AG09319 (cell line): ENCODE measurements at regions not wholly inside any gene's neighbourhood (a gene's known extent, or its start where the extent isn't known, plus 50 kb on each side); places are given as distances from the start of the nearest gene placed in this dataset.

Source experiments
- DNase-seq: peaks from one replicate; pipeline ENCODE4 v3.0.0-alpha.2; 2010; ENCODE audit warnings: low read depth; ENCODE audit errors: extremely low read depth
- TF ChIP-seq, protein P1 (sequence below): IDR thresholded peaks from 2 replicates; pipeline ENCODE4 v1.5.1; 2011; ENCODE audit warnings: low read depth, mild to moderate bottlenecking, inconsistent platforms, low read length, moderate library complexity

DNA sequence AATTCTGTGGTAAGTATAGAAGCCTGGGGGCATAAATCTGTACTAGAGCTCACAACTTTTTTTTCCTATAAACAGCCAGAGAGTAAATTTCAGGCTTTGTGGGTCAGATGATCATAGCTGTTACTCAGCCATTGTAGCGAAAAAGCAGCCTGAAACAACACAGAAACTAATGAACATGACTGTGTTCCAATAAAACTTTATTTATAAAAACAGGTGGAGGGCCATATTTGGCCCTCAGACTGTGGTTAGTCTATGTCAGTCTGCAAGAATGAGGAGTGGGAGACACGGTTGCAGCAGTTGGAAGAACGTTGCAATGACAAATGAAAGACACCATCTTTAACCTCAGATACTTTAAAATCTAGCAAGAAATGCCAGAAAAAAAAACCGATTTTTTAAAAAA lies 389.6 kb upstream of the PRKCQ start:
- DNase-seq, result no peak
- TF ChIP-seq, protein P1, sequence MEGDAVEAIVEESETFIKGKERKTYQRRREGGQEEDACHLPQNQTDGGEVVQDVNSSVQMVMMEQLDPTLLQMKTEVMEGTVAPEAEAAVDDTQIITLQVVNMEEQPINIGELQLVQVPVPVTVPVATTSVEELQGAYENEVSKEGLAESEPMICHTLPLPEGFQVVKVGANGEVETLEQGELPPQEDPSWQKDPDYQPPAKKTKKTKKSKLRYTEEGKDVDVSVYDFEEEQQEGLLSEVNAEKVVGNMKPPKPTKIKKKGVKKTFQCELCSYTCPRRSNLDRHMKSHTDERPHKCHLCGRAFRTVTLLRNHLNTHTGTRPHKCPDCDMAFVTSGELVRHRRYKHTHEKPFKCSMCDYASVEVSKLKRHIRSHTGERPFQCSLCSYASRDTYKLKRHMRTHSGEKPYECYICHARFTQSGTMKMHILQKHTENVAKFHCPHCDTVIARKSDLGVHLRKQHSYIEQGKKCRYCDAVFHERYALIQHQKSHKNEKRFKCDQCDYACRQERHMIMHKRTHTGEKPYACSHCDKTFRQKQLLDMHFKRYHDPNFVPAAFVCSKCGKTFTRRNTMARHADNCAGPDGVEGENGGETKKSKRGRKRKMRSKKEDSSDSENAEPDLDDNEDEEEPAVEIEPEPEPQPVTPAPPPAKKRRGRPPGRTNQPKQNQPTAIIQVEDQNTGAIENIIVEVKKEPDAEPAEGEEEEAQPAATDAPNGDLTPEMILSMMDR, result no peak

- no peak for DNase-seq
- TF ChIP-seq, protein P1, result no peak
These were observed 384.5 kb upstream of the PRKCQ start for GRCh38 chr10:6964543-6964942.

DNA sequence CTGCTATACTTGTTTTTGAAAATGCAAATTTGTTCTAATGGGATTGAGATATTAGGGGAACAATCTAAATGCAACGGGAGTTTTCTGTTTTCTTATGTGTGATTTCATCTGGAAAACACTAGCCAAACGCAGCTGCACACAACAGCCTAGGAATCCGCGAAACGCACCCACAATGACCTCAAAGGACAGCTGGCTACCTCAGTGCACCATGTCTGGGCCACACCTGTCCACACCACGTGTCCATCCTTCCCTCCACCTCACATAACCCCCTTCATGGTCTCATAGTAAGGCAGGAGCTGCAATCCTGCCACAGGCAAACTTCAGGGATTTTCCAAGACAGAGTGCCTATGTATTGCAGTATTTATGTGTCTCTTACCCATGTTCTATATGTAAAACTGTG lies 382.5 kb upstream of the PRKCQ start:
- no peak for DNase-seq
- TF ChIP-seq, protein P1, result no peak

GRCh38 chr10:6958711-6959110 lies 378.6 kb upstream of the PRKCQ start:
- no peak for DNase-seq
- TF ChIP-seq, protein P1, result no peak

GRCh38 chr10:6958254-6958653 lies 378.2 kb upstream of the PRKCQ start:
- TF ChIP-seq, protein P1, result no peak
- no peak for DNase-seq

DNA sequence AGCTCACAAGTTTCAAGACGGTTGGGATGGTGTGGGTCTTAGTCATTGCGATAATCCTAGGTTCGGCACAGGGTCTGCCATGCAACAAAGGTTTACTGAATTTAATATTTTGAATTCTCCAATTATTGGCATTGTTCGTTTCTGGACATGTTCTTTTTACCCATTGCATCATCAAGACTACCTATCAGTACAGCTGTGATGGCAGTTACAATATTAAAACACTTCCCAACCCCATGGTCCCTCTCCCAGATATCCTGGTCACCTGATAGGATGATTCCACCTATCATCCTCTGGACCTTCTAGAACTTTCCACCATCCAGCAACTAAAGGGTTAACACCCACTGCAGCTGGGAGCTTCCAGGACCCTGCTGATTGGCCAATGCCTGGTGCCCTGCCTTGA lies 377.8 kb upstream of the PRKCQ start:
- DNase-seq, result no peak
- TF ChIP-seq, protein P1, result no peak

GRCh38 chr10:6956562-6956961 lies 376.5 kb upstream of the PRKCQ start:
- no peak for DNase-seq
- TF ChIP-seq, protein P1, result no peak
